Pons (tissue), 1 donor: ENCODE measurements at regions not wholly inside any gene's neighbourhood (a gene's known extent, or its start where the extent isn't known, plus 50 kb on each side); places are given as distances from the start of the nearest gene placed in this dataset.
"Not testable (repeated sequence)": the region's sequence is repeated elsewhere in the genome, so short reads cannot be mapped to it uniquely, and the experiment has no call there.

Experiments
- DNase-seq: peaks from one replicate; pipeline ENCODE4 v3.0.0-alpha.2; 2016; ENCODE audit warnings: low spot score

DNA sequence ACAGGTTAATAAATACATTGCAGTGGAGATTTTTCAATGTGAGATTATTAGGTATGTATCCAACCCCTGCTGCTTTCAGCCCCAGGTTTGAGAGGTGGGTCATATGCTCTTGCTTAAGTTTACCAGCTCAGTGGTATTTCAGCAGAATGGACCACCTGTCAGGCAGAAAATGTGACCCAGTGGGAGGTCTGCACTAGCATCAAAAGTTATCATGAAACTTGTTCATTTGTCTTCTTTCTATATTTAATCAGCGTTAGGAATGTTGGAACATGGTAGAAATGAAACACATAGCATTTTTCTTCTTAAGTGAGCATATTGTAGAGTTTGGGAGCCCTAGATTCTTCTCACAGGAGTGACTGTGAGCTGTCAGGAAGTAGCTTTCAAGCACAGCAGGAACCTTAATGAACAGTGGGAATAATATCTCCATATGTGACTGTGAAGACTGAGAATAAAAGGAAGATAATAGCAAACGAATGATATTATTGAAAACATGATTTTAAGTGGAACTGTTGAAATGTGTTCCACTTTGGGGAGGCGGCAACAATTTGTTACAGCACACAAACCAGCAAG, 596.9 kb upstream of the CDH6 start:
- DNase-seq, result no peak

DNA sequence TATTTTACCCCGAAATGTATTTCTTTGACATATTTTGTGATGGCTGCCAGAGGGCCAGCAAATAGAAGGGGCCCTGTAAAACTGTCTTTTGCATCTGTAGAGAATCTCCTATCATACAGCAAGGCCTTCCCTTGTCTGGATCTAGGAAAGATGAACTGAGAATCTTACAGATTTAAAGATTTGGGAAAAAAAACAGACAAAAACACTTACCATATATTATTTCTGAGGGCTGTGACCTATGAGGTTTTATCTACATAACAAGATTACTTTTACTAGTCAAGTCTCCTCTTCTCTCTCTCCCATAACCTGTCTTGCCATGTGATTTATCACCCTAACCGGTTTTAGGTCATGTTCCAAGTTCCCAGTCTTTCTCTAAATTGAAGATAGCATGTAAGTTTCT, 599.2 kb upstream of the CDH6 start:
- no peak for DNase-seq

DNA sequence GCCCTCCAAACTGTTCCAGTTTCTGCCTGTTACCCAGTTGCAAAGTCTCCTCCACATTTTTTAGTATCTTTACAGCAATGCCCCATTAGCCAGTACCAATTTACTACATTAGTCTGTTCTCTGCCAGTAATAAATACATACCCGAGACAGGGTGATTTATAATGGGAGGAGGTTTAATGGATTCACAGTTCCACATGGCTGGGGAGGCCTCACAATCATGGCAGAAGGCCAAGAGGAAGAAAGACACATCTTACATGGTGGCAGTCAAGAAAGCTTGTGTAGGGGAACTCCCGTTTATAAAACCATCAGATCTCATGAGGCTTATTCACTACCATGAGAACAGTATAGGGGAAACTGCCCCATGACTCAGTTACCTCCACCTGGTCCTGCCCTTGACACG, 600.7 kb upstream of the CDH6 start:
- no peak for DNase-seq

DNA sequence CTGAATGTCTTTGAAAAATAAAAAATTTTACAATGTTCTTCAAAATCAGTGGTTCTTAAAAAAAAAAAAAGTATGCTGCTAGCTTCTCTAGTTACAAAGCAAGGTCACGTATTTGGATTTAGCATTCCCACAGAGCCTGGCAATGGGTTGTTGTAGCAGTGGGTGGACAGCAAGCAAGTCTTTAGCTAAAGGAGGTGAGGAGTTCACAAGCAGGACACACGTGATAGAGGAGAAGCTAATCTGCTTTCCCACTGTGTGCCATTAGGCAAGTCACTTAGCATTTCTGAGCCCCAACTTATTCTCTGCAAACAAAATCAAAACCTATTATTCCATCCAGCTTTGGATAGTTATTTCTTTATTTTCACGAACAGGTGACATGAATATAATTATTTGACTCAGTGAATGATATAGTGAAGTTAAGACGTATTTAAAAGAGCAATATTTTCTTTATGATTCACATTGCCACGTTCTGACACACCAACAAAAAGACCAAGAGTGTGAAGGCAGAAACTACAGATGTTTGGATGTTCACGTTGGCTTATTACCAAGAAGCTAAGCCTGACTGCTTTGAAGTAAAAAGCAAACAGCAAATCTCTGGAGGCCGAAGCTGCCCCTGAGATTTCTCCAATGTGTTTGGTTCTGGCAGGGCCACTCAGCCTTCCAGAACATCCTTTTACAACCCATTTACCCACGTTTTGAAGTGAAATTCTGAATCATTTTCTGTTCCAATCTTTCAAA, 612.1 kb upstream of the CDH6 start:
- peak; percentile 6 for DNase-seq

DNA sequence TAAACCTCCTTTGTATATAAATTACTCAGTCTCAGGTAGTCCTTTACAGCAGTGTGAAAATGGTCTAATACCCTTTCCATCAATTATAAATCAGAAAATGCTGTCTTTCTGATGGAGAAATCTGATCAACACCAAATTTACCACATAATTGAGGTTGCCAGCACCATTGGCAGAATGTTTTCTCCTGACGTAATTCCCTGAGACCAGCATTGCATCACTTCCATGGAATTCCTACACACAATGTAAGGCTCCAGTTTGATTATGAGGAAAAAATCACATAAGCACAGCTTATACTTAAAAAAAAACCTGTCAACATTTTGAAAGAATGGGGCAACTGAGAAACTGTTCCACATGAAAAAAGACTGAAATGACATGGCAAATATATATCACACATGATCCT, 618.7 kb upstream of the CDH6 start:
- no peak for DNase-seq

DNA sequence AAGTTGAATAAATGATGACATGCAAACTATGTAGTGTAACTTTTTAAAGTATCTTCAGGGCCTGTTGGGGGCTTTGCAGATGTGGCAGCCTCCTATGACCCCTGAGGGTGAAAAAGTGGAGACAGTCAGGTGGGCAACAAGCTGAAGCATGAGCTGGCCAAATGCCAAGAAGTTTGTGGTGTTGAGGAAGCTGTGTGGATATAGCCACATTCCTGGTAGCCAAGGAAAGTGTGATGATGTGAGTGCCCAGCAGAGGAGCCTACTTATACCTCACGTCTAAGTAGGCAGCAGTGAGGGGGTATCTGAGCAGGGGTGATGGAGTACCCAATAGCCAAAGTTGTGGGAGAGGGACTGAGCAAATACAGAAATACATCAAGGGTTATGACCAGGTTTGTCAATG, 621.2 kb upstream of the CDH6 start:
- no peak for DNase-seq

DNA sequence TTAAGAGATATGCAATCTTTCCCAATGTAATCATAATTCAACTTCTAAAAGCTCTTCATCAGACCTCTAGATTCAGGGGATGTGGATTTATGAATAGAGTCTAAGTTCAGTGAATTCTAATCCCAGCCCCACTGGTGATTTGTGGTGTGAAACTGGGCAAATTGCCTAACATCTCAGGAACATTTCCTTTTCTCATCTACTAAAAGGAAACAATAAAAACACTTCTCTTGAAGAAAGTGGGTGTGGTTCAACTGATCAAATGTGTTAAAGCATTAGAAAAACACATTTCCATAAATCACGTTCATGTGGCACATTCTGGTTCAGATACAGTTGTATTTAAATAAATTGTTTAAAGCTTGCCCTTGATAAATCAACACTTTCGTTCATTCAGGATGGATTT, 631.7 kb upstream of the CDH6 start:
- DNase-seq, result no peak

DNA sequence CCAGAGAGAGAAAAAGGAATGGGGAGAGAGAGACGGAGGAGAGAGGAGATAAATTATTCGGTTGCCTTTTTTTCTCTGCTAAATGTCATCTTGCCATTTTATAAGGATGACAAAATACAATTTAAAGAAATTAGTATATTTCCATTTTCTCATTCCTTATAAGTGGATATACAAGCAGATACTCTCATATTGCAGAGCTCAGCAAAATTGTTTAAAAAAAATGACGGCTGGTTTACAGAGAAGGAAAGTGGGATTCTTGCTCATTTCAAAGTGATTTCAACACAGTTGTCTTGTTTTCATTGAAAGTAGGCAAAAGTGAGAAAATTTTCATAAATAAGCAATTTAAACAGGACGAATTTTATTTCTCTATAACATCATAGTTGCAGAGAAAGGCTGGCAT, 641.9 kb upstream of the CDH6 start:
- no peak for DNase-seq

DNA sequence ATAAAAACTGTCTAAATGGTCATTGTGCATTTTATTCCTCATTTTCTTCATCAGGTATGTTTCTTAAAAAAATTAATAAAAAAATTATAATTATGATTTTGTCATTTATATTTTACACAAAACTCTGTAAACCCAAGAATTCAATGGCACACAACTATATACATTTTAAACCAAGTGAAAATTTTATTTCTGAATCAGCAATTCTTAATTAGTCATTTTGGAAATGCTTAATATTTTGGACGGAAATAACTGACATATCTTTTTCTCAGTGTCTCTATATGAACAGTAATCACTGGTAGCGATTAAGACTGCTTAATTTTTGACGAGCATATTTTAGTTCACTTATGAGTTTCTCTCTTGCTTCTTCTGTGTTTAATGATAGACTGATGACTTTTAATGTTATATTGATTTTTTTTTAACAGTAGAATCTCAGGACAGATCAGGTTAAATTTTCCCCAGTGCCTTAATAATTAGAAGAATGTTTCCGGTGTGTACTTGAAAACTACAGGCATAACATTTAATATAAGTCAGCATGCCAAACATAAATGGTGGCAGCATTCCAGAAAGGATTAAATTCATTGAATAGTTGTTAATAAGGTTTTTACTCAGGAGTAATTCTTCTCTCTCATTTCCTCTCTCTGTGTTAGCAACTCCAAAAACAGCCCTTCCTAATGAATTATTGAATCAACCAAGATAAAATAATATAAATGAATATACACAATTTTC, 644.7 kb upstream of the CDH6 start:
- DNase-seq, result no peak

DNA sequence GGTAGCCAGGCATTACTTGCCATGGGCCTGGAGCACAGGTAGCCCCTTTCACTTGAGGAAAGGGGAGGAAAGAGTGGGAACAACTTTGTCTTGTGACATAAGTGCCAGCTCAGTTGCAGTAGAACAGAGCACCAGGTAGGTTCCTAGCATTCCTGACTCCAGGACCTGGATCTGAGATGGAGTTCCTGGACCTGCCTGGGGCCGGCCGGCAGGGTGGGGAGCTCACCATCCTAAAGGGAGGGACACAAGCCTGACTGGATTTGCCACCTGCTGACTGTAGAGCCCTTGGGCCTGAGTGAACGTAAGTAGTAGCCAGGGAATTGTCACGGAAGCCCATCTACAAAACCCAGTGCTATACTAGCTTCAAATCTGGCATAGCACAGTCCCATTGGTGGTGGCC, 653.3 kb upstream of the CDH6 start:
- DNase-seq, result no peak

DNA sequence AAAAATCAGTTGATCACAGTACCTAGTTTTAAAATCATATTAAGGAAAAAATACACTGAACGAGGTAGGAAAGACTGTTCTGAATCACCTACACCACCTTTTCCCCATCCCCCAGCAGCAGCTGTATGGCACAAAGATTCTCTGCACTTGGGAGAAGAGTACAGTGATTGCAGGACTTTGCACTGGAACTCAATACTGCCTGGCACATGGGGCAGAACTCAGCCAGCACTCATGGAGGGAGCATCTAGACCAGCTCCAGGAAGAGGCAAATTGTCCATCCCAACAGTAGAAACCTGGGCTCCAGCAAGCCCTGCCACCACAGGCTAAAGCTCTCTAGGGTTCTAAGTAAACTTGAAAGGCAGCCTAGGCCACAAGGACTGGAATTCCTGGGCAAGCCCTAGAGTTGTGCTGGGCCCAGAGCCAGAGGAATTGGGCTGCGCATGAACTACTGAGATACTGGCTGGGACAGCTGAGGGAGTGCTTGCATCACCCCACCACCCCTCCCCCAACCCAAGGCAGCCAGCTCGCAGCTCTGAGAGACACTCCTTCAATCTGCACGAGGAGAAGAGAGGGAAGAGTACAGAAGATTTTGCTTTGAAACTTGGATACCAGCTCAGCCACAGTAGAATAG, 654.4 kb upstream of the CDH6 start:
- no peak for DNase-seq

DNA sequence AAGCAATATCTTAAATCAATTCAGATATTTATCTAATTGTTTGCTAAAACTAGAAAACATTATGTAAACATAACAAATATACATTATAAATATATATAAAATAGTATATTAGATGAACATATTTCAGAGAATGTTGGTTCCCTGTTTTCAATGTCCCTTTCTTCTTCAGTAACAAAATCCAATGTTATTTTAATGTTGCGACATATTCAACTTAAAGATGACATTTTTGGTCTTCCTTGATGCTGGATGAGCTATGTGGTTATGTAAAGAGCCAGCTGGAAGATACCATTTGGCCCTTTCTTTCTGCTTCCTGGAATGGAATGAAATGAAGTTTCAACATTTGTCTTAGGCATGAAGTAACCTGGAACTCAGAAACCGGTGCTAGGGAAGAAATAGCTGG, 668.1 kb upstream of the CDH6 start:
- no peak for DNase-seq

DNA sequence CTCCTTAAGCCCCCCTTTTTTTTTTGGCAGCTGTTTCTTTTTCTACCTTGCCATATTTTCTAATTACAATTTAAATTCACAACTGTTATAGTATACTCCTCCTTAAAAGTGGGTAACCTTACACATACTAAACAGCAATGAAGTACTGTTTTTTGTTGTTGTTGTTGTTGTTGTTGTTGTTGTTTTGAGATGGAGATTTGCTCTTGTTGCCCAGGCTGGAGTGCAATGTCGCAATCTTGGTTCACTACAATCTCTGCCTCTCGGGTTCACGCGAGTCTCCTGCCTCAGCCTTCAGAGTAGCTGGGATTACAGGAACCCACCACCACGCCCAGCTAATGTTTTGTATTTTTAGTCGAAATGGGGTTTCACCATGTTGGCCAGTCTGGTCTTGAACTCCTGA, 669.1 kb upstream of the CDH6 start:
- no peak for DNase-seq

DNA sequence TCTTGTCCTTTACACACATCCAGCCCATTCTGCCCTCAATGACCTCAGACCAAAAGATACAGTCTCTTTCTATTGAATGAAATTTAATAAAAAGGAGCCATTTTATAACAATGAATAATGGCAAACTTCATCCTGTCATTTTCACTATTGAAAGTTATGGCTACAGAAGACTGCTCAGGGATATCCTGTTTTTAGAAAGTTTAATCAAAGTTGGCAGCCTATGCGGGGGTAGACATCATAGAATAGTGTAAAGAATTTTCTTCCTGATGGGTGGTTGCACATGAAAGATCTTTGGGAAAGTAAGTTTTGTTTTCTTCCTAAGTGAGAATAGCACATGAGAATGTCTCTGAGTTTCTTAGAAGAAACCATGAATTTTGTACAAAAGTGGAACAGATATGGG, 670.4 kb upstream of the CDH6 start:
- DNase-seq, result no peak

DNA sequence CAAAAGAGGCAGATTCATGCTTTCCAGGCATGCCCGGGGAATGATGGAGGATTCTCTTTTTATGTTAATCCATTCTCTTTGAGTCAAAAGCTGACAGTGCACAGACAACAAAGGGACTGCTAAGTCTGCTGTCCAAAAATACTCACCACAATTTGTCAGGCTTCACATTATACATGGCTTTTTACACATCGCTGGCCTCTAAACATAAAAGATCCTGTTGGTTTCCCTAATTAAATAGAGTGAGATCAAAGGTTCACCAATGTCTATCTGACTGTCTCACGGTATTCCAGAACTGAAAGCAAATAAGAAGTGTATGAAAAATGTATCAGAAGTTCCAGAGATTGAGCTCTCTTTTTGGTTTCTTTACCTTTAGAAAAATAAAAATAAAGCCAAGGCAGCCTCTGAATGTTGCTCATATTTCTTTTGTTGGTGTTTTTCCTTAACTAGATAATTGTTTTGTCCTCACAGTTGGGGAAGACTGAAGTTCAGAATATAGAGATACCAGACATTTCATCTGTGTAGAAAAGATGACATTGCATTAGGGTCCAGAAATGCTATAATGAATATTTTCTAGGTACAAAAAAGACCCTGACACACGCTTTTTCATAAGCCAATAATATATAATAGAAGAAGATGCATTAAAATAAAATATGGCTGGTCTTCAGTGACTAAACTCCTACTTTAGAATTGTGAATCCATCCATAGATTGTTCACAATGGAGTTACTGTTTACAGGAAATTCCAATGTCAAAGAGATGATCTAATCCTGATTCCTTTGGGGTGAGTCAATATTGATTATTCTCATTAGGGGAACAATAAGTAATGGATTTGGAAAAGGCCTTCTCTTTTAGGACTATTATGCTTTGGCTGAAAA, 688.2 kb upstream of the CDH6 start:
- DNase-seq, result peak; percentile 10

DNA sequence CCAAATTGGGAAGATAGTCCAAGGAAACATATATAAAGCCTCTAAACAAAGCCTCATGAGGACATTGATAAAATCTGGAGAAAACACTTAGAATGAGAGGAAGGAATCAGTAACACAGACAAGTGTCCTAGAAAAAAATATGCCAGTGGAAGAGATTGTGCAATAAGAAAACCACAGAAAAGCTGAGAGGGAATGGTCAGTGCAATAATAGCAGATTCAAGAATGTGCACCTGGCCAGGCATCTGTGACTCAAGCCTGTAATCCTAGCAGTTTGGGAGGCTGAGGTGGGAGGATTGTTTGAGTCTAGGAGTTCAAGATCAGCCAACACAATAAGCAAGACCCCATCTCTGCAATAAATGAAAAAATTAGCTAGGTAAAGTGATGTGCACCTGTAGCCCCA, 691.2 kb upstream of the CDH6 start:
- no peak for DNase-seq

DNA sequence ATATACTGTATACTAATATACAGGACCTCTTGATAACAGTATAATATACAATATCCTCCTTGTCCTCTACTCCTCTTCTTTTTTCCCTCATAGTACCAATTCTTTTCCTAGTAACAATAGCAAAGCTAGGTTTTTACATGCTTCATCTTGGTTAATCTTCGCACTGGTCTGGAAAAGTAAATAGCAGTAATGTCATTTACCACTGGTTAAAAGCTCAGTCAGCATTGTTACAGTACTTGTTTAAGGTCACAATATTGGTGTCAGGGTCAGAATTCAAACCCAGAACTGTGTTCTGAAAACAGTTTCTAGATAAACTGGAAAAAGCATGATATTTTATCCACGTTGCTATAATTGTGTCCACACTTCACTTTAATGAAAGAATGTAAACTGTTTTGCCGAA, 692.4 kb upstream of the CDH6 start:
- no peak for DNase-seq

DNA sequence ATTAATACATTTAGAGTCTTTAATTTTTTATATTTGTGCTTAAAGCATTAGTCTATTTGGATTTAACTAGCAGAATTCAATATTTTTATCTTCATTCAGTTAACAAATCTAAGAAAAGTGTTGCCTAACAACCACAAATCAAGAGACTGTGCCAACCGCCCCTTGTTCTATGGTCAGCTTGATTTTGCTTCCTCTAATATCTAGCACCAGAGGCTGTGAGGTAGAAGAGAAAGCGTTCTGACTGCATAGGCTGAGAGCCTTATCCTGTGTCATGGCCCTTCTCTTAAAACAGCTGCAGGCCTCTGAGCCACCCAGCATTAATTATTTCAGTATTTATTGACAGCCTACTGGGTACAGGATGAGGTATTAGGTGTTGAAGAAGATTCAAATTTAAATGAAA, 693.0 kb upstream of the CDH6 start:
- no peak for DNase-seq

DNA sequence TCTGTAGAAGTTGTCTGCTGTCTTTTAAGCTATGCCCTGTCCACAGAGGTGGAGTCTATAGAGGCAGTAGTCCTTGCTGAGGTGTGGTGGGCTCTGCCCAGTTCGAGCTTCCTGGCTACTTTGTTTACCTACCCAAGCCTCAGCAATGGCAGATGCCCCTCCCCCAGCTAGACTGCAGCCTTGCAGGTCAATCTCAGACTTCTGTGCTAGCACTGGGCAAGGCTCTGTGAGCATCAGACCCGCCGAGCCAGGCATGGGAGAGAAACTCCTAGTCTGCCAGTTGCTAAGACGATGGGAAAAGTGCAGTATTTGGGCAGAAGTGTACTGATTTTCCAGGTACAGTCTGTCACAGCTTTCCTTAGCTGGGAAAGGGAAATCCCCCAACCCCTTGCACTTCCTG, 694.1 kb upstream of the CDH6 start:
- no peak for DNase-seq

DNA sequence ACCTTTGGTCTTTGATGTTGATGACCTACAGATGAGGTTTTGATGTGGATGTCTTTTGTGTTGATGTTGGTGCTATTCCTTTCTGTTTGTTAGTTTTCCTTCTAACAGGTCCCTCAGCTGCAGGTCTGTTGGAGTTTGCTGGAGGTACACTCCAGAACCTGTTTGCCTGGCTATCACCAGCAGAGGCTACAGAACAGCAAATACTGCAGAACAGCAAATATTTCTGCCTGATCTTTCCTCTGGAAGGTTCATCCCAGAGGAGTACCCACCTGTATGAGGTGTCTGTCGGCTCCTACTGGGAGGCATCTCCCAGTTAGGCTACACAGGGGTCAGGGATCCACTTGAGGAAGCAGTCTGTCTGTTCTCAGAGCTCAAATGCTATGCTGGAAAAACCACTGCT, 694.5 kb upstream of the CDH6 start:
- no peak for DNase-seq

DNA sequence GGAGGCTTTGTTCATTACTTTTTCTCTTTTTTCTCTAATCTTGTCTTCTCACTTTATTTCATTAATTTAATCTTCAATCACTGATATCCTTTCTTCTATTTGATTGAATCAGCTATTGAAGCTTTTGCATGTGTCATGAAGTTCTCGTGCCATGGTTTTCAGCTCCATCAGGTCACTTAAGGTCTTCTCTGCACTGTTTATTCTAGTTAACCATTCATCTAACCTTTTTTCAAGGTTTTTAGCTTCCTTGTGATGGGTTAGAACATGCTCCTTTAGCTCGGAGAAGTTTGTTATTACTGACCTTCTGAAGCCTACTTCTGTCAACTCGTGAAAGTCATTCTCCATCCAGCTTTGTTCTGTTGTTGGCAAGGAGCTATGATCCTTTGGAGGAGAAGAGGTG, 695.0 kb upstream of the CDH6 start:
- DNase-seq, result not testable (repeated sequence)

DNA sequence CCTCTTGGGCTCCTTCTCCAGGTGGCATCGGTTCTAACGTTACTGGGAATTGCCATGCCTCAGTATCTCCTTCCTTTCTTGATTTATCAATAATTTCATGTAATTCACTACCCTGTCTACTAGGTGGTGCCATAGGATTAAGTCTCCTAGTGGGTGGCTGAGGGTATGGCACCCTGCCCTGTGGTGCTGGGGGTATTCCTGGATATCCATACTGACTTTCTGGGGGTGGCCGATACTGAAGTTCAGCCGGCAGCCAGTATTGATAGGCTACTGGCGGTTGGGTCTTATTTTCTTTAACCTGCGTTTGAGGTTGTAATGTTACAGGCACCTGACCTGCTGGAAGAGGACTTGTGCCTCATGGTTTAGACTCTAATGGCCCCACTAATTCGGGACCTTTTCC, 699.4 kb upstream of the CDH6 start:
- DNase-seq, result not testable (repeated sequence)
